ENCODE measurements at regions not wholly inside any gene's neighbourhood (a gene's known extent, or its start where the extent isn't known, plus 50 kb on each side); places are given as distances from the start of the nearest gene placed in this dataset.

DNA sequence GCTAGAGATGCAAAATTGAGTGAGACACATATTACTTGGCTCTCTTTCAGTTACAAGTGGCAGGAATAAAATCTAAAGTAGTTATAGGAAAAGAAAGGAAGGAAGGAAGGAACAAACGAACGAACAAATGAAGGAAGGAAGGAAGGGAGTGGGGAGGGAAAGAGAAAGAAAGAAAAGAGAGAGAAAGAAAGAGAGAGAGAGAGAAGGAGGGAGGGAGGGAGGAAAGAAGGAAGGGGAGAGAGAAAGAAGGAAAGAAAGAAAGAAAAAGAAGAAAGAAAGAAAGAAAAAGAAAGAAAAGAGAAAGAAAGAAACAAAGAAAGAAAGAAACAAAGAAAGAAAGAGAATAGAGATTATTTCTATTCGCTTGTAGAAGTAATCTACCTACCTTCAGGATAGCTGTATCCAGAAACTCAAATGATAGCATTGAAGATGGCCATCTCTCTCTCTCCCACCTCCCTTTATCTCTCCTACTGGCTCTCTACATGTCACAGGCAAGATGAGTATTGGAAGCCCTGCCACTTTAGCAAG is 229.7 kb upstream of the TLE3 start:
- no peak for DNase-seq (ENCODE audit: low read depth)
- TF ChIP-seq, protein P1, sequence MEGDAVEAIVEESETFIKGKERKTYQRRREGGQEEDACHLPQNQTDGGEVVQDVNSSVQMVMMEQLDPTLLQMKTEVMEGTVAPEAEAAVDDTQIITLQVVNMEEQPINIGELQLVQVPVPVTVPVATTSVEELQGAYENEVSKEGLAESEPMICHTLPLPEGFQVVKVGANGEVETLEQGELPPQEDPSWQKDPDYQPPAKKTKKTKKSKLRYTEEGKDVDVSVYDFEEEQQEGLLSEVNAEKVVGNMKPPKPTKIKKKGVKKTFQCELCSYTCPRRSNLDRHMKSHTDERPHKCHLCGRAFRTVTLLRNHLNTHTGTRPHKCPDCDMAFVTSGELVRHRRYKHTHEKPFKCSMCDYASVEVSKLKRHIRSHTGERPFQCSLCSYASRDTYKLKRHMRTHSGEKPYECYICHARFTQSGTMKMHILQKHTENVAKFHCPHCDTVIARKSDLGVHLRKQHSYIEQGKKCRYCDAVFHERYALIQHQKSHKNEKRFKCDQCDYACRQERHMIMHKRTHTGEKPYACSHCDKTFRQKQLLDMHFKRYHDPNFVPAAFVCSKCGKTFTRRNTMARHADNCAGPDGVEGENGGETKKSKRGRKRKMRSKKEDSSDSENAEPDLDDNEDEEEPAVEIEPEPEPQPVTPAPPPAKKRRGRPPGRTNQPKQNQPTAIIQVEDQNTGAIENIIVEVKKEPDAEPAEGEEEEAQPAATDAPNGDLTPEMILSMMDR (conservative IDR thresholded peaks at IDR 0.05; ENCODE audit: low read depth, low read length), result no peak
- H3K4me3 ChIP-seq (ENCODE audit: low read length), result no peak overlapping the region

DNA sequence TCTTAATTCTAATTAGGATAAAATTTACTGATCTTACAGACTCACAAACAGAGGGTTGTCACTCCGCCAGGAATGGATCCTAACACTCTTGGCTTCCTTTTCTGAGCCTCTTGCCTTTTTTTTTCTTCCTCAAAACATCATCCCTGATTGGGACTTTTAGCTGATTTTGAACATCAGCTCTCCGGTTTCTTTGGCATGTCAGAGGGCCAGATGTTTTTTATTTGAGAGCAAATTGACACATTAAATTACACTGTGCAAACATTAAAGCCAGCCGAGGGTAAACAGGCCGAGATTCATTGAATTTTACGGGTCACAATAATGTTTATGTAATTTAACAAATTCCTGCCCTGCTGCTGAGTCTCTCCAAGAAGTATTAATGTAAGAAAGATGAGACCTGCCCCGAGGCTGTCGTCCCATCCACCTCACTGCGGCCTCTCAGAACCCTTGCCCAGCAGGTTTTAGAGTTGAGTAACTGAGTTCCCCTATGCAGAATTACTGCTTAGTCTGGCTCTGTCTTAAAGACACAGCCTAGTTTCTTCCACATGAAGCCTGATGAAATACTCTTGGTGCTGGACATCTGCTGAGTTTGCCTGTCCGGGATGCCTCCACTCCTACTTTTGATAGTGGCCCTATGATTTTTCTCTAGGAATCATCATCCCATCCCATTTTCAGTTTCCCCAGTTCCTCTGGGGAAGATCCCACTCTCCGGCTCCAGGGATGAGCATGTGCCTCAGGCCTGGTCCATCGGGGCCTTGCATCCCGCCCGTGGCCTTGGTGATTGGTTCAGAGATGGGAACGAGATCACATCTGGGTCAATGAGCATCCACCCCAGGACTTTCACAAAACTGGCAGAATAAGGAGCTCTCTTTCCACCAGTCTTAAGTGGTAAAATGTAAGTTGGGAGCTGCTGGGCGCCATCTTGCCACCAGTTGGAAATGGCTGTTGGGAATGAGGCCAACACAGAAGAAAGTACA is 226.6 kb upstream of the TLE3 start:
- TF ChIP-seq, protein P1 (conservative IDR thresholded peaks at IDR 0.05; ENCODE audit: low read depth, low read length), result no peak
- no peak overlapping the region for H3K4me3 ChIP-seq (ENCODE audit: low read length)
- no peak for DNase-seq (ENCODE audit: low read depth)

DNA sequence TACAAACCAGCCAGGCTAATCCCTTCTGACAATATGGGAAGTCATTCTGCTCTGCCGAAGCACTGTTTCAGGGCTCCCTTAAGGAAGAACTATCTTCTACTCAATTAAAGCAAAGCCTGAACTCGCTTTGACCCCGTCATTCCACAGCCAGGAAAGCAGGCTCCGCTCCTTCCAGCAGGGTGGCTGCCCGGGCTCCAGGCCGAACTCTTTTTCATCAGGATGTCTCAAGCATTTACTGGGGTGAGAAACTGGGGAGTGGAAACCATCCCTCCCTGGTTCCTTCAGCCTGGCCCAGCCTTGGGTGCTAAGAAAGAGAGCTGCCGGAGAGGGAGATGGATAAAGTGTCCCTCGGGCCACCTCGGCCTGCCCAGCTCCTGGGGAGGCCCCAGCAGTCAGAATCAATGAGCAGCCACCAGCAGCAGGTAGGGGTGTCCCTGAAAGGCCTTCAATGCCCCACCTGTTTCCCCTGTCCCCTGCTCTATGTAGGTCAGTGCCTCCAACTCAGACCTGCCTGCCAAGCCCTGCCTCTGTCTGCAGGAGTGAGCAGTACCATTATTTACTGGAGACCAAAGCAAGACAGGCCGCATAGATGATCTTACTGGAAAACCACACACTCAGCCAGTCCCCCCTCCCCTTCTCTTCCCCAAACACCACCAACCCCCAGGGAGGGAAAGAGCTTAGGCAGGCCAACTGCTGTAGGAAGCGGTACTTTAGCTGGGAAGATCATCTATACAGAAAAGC is 225.6 kb upstream of the TLE3 start:
- H3K4me3 ChIP-seq (ENCODE audit: low read length), result no peak overlapping the region
- DNase-seq (ENCODE audit: low read depth), result no peak
- TF ChIP-seq, protein P1 (conservative IDR thresholded peaks at IDR 0.05; ENCODE audit: low read depth, low read length), result no peak

DNA sequence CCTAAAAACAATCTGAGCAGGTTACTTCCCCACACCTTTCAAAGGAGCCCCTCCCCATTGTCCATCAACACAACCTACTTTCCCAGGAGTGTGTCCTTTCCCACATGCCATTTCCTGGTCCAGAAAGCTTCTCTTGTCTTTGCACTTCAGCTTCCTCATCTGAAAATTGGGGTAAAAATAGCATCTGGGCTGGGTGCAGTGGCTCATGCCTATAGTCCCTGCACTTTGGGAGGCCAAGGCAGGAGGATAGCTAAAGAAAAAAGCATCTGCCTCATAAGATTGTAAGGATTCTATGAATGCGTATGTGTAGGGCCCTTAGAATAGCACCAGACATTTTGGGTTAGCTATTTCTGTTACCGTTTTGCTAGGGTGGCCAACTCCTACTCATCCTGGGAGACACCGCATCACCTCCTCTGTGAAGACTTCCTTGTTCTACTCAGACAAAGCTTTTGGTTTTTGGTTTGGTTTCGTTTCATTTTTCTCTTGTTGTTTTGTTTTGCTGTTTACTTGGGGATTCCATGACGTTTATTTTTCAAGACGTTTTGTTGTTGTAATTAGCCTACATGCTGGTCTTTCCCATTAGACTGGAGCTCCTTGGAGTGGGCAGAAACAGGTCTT is 224.4 kb upstream of the TLE3 start:
- TF ChIP-seq, protein P1 (conservative IDR thresholded peaks at IDR 0.05; ENCODE audit: low read depth, low read length), result no peak
- no peak overlapping the region for H3K4me3 ChIP-seq (ENCODE audit: low read length)
- DNase-seq (ENCODE audit: low read depth), result no peak

DNA sequence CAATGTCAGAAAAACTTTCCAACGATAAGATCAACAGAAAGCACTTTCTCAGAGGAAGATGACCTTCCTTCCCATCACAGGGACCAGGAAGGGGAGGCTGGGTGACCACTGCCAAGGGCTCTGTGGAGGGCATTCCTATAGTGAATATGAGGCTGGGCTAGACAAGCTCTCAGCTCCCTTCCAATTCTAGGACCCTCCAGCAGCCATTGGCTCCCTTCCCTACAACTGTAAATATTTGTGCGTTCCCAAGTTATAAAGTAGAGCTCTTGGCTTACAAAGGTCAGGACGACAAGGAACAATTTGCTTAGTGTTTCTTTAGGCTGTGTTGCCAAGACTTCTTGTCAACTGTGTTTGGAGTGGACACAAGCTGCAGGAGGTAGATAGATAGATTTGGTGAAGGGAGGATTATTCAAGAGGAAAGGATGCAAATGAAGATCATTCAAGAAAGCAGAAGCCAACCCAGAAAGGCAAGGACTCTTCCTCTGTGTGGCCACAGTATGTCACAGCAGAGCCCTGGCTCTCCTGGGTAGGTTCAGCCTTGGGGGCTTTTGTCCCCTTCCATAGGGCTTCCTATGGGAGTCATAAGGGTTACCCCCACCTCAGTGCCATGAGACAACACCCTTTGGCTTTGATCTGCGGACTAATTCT is 223.6 kb upstream of the TLE3 start:
- no peak overlapping the region for H3K4me3 ChIP-seq (ENCODE audit: low read length)
- TF ChIP-seq, protein P1 (conservative IDR thresholded peaks at IDR 0.05; ENCODE audit: low read depth, low read length), result no peak
- no peak for DNase-seq (ENCODE audit: low read depth)

DNA sequence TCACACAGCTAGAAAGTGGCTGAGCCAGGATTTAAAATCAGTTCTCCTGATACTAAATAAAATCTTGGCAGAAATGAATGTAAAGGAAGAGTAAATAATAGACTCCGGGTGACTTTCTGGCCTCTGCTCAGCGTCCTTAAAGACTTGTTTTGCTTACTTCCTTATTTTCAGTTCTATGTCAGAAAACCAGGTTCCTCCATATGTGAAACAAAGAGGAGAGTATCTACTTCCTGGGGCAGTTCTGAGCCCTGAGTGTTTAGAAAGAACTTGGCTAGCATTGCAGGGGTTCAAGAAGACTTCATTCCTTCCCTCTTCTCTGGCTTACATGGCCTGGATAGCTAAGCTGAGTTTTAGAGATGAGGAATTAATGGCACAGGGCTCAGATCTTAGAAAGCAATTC is 222.8 kb upstream of the TLE3 start:
- no peak overlapping the region for H3K4me3 ChIP-seq (ENCODE audit: low read length)
- TF ChIP-seq, protein P1 (conservative IDR thresholded peaks at IDR 0.05; ENCODE audit: low read depth, low read length), result no peak
- no peak for DNase-seq (ENCODE audit: low read depth)
